ENCODE measurements at regions not wholly inside any gene's neighbourhood (a gene's known extent, or its start where the extent isn't known, plus 50 kb on each side); places are given as distances from the start of the nearest gene placed in this dataset.

DNA sequence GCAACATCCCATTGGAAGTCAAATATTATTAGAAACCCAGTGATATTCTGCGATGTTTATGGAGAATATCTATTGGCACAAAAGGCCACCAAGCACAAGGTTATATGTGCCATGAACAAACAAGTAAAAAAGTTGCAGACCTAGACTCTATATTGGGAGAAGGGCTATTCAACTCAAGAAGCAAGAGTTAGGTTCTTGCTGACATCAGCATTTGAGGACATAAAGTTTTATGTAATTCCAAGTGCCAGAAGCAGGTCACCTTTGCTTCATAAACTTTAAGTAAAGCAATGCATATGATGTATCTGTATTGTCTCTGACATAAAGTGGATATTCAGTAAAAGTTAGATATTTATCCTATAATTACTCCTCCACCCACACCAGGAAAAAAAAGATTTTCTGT is 71.1 kb downstream of the MAGEB10 start:
- intact Hi-C loops (cut with micrococcal nuclease) (no loop called here), dilution Hi-C loops (cut with MboI; ENCODE audit: extremely low pct_ligation_motif_present, low sequenced_read_pairs) (no loop called here)
- no peak for DNase-seq (ENCODE audit: low read depth, low spot score)
- H3K9ac ChIP-seq (replicated peaks; ENCODE audit: extremely low read depth, insufficient read depth, low read length) = no peak overlapping the region
- no peaks in the 10 kb centered on the region for H3K36me3 ChIP-seq (ENCODE audit: control insufficient read depth in 2 of 2, extremely low read depth in 1 of 2, insufficient read depth in 2 of 2, low read length in 2 of 2)
- BruUV-seq (replicated peaks) = no TSS peak
- H3K9me3 ChIP-seq (replicated peaks; ENCODE audit: control insufficient read depth, insufficient read depth, low read length) = no peaks in the 10 kb centered on the region
- no peaks in the 10 kb centered on the region for H4K20me1 ChIP-seq (replicated peaks; ENCODE audit: control insufficient read depth, extremely low read depth, insufficient read depth, low read length)
- FAIRE-seq = no peak
- no peak overlapping the region for H3K27ac ChIP-seq (ENCODE audit: insufficient read depth, low read depth, low read length)
- TF ChIP-seq FOS (IDR thresholded peaks at IDR 0.05; ENCODE audit: borderline replicate concordance, insufficient read depth, low read length) (no peak), POLR2A (IDR thresholded peaks at IDR 0.05; ENCODE audit: low read depth, low read length) (no peak), EZH2 (IDR thresholded peaks at IDR 0.05; ENCODE audit: borderline replicate concordance, low read depth, low read length, severe bottlenecking) (no peak), MYC (IDR thresholded peaks at IDR 0.05; ENCODE audit: low read depth, low read length) (no peak), JUN (IDR thresholded peaks at IDR 0.05; ENCODE audit: borderline replicate concordance, insufficient read depth, insufficient read length, low read depth) (no peak), GATA2 (IDR thresholded peaks at IDR 0.05; ENCODE audit: insufficient read depth, insufficient read length, low read depth, low read length) (no peak), POLR2AphosphoS5 (IDR thresholded peaks at IDR 0.05; ENCODE audit: insufficient read depth, low read depth, low read length) (no peak)
- TF ChIP-seq, protein P1, sequence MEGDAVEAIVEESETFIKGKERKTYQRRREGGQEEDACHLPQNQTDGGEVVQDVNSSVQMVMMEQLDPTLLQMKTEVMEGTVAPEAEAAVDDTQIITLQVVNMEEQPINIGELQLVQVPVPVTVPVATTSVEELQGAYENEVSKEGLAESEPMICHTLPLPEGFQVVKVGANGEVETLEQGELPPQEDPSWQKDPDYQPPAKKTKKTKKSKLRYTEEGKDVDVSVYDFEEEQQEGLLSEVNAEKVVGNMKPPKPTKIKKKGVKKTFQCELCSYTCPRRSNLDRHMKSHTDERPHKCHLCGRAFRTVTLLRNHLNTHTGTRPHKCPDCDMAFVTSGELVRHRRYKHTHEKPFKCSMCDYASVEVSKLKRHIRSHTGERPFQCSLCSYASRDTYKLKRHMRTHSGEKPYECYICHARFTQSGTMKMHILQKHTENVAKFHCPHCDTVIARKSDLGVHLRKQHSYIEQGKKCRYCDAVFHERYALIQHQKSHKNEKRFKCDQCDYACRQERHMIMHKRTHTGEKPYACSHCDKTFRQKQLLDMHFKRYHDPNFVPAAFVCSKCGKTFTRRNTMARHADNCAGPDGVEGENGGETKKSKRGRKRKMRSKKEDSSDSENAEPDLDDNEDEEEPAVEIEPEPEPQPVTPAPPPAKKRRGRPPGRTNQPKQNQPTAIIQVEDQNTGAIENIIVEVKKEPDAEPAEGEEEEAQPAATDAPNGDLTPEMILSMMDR (IDR thresholded peaks at IDR 0.05; ENCODE audit: extremely low read depth in 1 of 2, insufficient read depth in 1 of 2, low read depth in 1 of 2, low read length in 2 of 2) = no peak
- TF ChIP-seq, protein P2, sequence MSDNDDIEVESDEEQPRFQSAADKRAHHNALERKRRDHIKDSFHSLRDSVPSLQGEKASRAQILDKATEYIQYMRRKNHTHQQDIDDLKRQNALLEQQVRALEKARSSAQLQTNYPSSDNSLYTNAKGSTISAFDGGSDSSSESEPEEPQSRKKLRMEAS (IDR thresholded peaks at IDR 0.05; ENCODE audit: insufficient read depth, insufficient read length) = no peak
- no peaks in the 10 kb centered on the region for H3K4me1 ChIP-seq (ENCODE audit: control insufficient read depth, extremely low read depth, insufficient read depth, low read length)
- ChIA-PET CTCF (no interaction called here), POLR2A (no interaction called here)
- no peak overlapping the region for H3K4me3 ChIP-seq (replicated peaks in 1 of 3; ENCODE audit: insufficient read depth in 1 of 3, low read depth in 1 of 3, low read length in 3 of 3)
- H3K4me2 ChIP-seq (ENCODE audit: insufficient read depth, low read length) = no peak overlapping the region
- no peaks in the 10 kb centered on the region for H3K27me3 ChIP-seq (ENCODE audit: control insufficient read depth in 2 of 2, insufficient read depth in 2 of 2, low read length in 2 of 2)
- no peaks in the 10 kb centered on the region for H3K9me1 ChIP-seq (replicated peaks; ENCODE audit: control insufficient read depth, extremely low read depth, insufficient read depth, low read length)
- no peaks in the 10 kb centered on the region for H3K79me2 ChIP-seq (ENCODE audit: control insufficient read depth, insufficient read depth, low read length)
- H2AFZ ChIP-seq (ENCODE audit: low read depth, low read length) = no peak overlapping the region
